ENCODE measurements at regions not wholly inside any gene's neighbourhood (a gene's known extent, or its start where the extent isn't known, plus 50 kb on each side); places are given as distances from the start of the nearest gene placed in this dataset.
A peak's percentile ranks its signal among the peaks of the same experiment; 100 is the strongest.

- H3K4me3 ChIP-seq (ENCODE audit: low read depth, low read length) = no peak overlapping the region
- DNase-seq (ENCODE audit: low read depth) = no peak
- TF ChIP-seq CTCF (conservative IDR thresholded peaks at IDR 0.05; ENCODE audit: low read depth, low read length) = no peak
Observed at GRCh38 chr10:3904419-3904960, 119.5 kb upstream of the KLF6 start.

- no peak for TF ChIP-seq CTCF (conservative IDR thresholded peaks at IDR 0.05; ENCODE audit: low read depth, low read length)
- H3K4me3 ChIP-seq (ENCODE audit: low read depth, low read length) = no peak overlapping the region
- DNase-seq (ENCODE audit: low read depth) = peak; percentile 74
Observed at GRCh38 chr10:3902809-3903410, 117.9 kb upstream of the KLF6 start.

- DNase-seq (ENCODE audit: low read depth) = peak; percentile 98
- peak; percentile 4 for TF ChIP-seq CTCF (conservative IDR thresholded peaks at IDR 0.05; ENCODE audit: low read depth, low read length)
- no peak overlapping the region for H3K4me3 ChIP-seq (ENCODE audit: low read depth, low read length)
Observed at GRCh38 chr10:3902054-3902808, 117.2 kb upstream of the KLF6 start.

GRCh38 chr10:3901370-3901769 is 116.4 kb upstream of the KLF6 start:
- TF ChIP-seq CTCF (conservative IDR thresholded peaks at IDR 0.05; ENCODE audit: low read depth, low read length) = no peak
- DNase-seq (ENCODE audit: low read depth) = no peak
- H3K4me3 ChIP-seq (ENCODE audit: low read depth, low read length) = no peak overlapping the region

GRCh38 chr10:3900391-3900790 is 115.4 kb upstream of the KLF6 start:
- TF ChIP-seq CTCF (conservative IDR thresholded peaks at IDR 0.05; ENCODE audit: low read depth, low read length) = no peak
- DNase-seq (ENCODE audit: low read depth) = no peak
- no peak overlapping the region for H3K4me3 ChIP-seq (ENCODE audit: low read depth, low read length)

GRCh38 chr10:3898821-3899220 is 113.8 kb upstream of the KLF6 start:
- H3K4me3 ChIP-seq (ENCODE audit: low read depth, low read length) = no peak overlapping the region
- no peak for DNase-seq (ENCODE audit: low read depth)
- TF ChIP-seq CTCF (conservative IDR thresholded peaks at IDR 0.05; ENCODE audit: low read depth, low read length) = no peak
